ENCODE measurements at regions not wholly inside any gene's neighbourhood (a gene's known extent, or its start where the extent isn't known, plus 50 kb on each side); places are given as distances from the start of the nearest gene placed in this dataset.

DNA sequence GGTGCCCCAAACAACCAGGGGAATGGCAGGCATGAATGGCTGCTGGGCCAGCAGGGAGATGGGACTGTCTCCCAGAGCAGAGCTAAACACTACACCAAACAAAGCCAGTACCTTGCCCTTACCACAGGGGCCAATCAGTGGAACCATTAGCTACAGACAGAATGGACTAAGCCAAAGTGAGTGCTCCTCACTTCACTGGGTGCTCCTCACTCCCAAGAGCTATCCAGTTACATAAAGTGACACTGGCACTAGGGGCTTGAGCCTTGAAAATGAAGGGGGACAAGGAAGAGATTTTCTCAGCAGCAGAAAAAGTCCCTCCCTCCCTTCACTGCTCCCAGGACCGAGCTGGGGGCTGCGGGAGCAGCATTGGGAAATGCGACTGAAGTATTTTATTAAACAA lies 110.9 kb upstream of the SHB start:
- TF ChIP-seq, protein P1, sequence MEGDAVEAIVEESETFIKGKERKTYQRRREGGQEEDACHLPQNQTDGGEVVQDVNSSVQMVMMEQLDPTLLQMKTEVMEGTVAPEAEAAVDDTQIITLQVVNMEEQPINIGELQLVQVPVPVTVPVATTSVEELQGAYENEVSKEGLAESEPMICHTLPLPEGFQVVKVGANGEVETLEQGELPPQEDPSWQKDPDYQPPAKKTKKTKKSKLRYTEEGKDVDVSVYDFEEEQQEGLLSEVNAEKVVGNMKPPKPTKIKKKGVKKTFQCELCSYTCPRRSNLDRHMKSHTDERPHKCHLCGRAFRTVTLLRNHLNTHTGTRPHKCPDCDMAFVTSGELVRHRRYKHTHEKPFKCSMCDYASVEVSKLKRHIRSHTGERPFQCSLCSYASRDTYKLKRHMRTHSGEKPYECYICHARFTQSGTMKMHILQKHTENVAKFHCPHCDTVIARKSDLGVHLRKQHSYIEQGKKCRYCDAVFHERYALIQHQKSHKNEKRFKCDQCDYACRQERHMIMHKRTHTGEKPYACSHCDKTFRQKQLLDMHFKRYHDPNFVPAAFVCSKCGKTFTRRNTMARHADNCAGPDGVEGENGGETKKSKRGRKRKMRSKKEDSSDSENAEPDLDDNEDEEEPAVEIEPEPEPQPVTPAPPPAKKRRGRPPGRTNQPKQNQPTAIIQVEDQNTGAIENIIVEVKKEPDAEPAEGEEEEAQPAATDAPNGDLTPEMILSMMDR (IDR thresholded peaks at IDR 0.05; ENCODE audit: low read depth, low read length, missing control alignments), result no peak
- H3K4me3 ChIP-seq (replicated peaks; ENCODE audit: low read depth, low read length), result no peak overlapping the region
- no peak for DNase-seq (ENCODE audit: extremely low read depth, low read depth)

DNA sequence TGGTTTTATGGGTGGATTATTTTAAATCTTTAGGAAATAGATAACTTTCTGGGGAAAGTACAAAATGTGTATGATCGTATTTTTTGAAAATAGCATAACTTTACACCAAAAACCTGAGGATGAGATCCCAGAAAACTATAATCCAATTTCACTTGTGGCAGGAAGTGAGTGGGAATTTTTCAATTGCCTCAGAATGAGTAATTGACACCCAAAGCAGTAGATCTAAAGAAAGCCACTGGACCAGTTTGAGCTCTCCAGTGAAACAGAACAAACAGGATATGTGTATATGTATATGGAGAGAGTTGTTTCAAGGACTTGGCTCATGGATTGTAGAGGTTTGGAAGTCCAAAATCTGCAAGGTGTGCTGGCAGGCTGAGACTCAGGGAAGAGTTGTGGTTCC lies 109.2 kb upstream of the SHB start:
- no peak for DNase-seq (ENCODE audit: extremely low read depth, low read depth)
- H3K4me3 ChIP-seq (replicated peaks; ENCODE audit: low read depth, low read length), result no peak overlapping the region
- TF ChIP-seq, protein P1 (IDR thresholded peaks at IDR 0.05; ENCODE audit: low read depth, low read length, missing control alignments), result no peak

DNA sequence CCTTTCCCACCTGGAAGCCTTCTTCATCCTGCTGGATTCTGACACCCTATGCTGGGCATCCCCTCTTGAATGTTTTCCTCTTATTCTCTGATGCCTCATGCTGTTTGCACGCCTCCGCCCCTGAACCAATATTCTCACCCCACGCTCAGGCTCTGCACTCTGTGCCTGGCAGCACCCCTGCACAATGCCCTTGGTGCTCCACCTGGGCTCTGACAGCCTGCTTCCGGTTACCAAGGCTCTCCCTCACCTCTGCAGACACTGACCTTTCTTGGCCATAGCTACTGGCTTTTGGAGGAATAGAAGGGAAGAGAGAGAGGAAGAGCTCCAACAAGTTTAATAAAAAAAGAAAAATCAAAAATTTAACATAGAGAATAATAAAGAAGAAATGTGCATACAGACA lies 108.7 kb upstream of the SHB start:
- DNase-seq (ENCODE audit: extremely low read depth, low read depth), result no peak
- no peak overlapping the region for H3K4me3 ChIP-seq (replicated peaks; ENCODE audit: low read depth, low read length)
- TF ChIP-seq, protein P1 (IDR thresholded peaks at IDR 0.05; ENCODE audit: low read depth, low read length, missing control alignments), result no peak

DNA sequence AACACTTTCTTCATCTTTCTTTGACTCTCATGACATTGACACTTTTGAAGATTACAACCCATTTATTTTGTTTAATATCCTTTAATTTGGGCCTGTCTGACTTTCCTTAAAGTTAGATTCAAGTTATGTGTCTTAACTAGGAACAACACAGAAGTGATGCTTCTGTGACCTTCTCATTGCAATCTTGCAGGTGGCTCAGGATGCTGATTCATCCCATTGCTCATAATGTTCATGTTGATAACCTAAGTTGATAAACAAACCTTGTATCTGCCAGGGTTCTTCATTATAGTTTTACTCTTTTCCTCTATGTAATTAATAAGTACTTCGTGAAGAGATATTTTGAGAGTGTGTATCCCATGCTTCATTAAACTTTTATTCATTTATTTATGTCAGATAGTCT lies 107.2 kb upstream of the SHB start:
- no peak for DNase-seq (ENCODE audit: extremely low read depth, low read depth)
- no peak overlapping the region for H3K4me3 ChIP-seq (replicated peaks; ENCODE audit: low read depth, low read length)
- TF ChIP-seq, protein P1 (IDR thresholded peaks at IDR 0.05; ENCODE audit: low read depth, low read length, missing control alignments), result no peak

DNA sequence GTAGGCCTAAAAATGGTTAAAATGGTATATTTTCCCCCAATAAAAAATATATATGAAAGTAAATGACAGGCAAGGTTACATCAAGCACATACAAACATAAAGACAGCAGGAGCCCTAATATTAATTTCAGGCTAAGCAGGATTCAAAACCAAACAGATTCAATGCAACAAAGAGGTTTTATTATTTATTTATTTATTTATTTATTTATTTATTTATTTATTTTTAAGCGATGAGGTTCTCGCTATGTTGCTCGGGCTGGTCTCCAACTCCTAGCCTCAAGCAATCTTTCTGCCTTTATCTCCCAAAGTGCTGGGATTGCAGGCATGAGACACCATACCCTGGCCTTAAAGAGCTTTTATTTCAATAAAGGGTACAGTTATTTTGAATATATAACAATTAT lies 106.4 kb upstream of the SHB start:
- TF ChIP-seq, protein P1 (IDR thresholded peaks at IDR 0.05; ENCODE audit: low read depth, low read length, missing control alignments), result no peak
- DNase-seq (ENCODE audit: extremely low read depth, low read depth), result no peak
- H3K4me3 ChIP-seq (replicated peaks; ENCODE audit: low read depth, low read length), result no peak overlapping the region

DNA sequence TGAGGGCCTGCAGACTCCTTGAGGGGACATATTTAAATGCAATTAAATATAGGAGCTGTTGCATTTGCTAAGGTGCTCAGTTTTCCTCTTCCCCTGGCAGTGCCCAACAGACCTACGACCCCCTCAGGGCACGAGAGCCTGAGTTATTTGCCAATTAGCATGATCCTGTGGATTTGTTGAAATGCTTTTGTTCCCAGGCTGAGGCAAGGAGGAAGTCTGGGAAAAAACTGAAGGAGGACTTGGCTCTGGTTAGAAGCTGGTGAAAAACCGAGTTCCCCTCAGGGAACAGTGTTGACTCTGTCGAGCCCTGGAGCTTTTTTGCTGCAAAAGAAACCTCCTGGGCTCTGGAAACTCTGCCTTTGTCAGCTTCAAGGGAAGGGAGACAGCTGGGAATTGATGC lies 103.6 kb upstream of the SHB start:
- no peak overlapping the region for H3K4me3 ChIP-seq (replicated peaks; ENCODE audit: low read depth, low read length)
- no peak for DNase-seq (ENCODE audit: extremely low read depth, low read depth)
- TF ChIP-seq, protein P1 (IDR thresholded peaks at IDR 0.05; ENCODE audit: low read depth, low read length, missing control alignments), result no peak

DNA sequence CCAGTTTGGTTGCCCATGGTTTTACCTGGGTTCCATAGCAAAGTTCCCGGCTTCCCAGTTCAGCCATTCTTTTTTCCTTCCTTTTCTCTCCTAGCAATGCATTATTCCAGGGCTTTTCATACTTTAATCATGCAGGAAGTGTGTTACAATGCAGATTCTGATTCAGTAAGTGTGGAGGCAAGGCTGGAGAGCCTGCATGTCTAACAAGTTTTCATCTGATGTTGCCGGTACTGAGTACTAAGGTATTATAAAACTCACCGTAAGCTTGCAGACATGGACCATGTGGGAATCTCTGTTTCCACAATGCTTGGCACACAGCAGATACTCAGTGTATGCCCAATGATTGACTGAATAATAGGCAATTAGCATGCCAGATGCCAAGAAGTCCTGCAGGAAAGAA lies 102.9 kb upstream of the SHB start:
- H3K4me3 ChIP-seq (replicated peaks; ENCODE audit: low read depth, low read length), result no peak overlapping the region
- DNase-seq (ENCODE audit: extremely low read depth, low read depth), result no peak
- TF ChIP-seq, protein P1 (IDR thresholded peaks at IDR 0.05; ENCODE audit: low read depth, low read length, missing control alignments), result no peak
